ENCODE measurements at regions not wholly inside any gene's neighbourhood (a gene's known extent, or its start where the extent isn't known, plus 50 kb on each side); places are given as distances from the start of the nearest gene placed in this dataset.

DNA sequence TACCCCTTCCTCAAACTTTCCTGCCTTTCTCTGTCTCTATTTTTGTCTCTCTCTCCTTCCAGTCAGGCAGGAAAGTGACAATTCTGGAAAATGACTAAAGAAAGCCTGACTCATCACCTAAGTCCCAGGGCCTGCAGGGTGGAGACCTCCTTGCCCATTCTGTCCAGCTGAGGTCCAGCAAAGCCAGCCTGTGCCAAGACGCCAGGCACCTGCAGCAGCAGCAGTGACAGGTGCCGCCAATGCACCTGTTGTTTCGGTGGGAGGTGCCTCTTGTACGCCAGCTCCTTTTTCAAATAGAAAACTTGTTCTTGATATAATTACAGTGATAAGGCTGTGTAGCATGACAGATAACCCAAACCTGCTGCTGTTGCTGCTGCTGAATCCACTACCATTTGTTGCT lies 501.3 kb downstream of the NTRK3 start:
- TF ChIP-seq, protein P1, sequence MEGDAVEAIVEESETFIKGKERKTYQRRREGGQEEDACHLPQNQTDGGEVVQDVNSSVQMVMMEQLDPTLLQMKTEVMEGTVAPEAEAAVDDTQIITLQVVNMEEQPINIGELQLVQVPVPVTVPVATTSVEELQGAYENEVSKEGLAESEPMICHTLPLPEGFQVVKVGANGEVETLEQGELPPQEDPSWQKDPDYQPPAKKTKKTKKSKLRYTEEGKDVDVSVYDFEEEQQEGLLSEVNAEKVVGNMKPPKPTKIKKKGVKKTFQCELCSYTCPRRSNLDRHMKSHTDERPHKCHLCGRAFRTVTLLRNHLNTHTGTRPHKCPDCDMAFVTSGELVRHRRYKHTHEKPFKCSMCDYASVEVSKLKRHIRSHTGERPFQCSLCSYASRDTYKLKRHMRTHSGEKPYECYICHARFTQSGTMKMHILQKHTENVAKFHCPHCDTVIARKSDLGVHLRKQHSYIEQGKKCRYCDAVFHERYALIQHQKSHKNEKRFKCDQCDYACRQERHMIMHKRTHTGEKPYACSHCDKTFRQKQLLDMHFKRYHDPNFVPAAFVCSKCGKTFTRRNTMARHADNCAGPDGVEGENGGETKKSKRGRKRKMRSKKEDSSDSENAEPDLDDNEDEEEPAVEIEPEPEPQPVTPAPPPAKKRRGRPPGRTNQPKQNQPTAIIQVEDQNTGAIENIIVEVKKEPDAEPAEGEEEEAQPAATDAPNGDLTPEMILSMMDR (IDR thresholded peaks at IDR 0.05) = no peak
- TF ChIP-seq EZH2phosphoT487 (IDR thresholded peaks at IDR 0.05) (no peak), EZH2 (IDR thresholded peaks at IDR 0.05) (no peak)

Data from neural progenitor cell (in vitro differentiated cells).